Loucy (cell line): ENCODE measurements at regions not wholly inside any gene's neighbourhood (a gene's known extent, or its start where the extent isn't known, plus 50 kb on each side); places are given as distances from the start of the nearest gene placed in this dataset.

Experiments
- H2AFZ ChIP-seq: fragments of 200-600 bp; sonication (generic); 2 replicates; pipeline ENCODE4 v1.6.0; 2016; ENCODE audit warnings: antibody characterized with exemption, mild to moderate bottlenecking, low read length, moderate library complexity
- H3F3A ChIP-seq: fragments of 200-600 bp; 2 replicates; pipeline ENCODE4 v1.6.0; 2016; ENCODE audit warnings: antibody characterized with exemption, low read depth, mild to moderate bottlenecking
- H3K27me3 ChIP-seq: fragments of 200-600 bp; sonication (generic); 2 replicates; pipeline ENCODE4 v1.6.1; 2014; ENCODE audit warnings: low read length, mild to moderate bottlenecking; ENCODE audit not compliant: insufficient read depth, poor library complexity, severe bottlenecking
- H3K36me3 ChIP-seq: fragments of 200-600 bp; sonication (generic); 2 replicates; pipeline ENCODE4 v1.6.1; 2016; ENCODE audit warnings: low read length; ENCODE audit not compliant: insufficient read depth
- H3K4me1 ChIP-seq: fragments of 200-600 bp; sonication (generic); 2 replicates; pipeline ENCODE4 v1.5.1; 2014; ENCODE audit warnings: low read length, mild to moderate bottlenecking; ENCODE audit not compliant: insufficient read depth, poor library complexity, severe bottlenecking
- H3K4me2 ChIP-seq: fragments of 200-600 bp; sonication (generic); 2 replicates; pipeline ENCODE4 v1.6.0; 2014; ENCODE audit warnings: antibody characterized with exemption, low read length, low read depth, mild to moderate bottlenecking; ENCODE audit not compliant: poor library complexity, severe bottlenecking
- H3K4me3 ChIP-seq: fragments of 200-600 bp; sonication (generic); 2 replicates; pipeline ENCODE4 v1.5.1; 2014; ENCODE audit warnings: low read length, mild to moderate bottlenecking, mixed read lengths; ENCODE audit not compliant: poor library complexity, severe bottlenecking
- H3K79me2 ChIP-seq: fragments of 200-600 bp; sonication (generic); 2 replicates; pipeline ENCODE4 v1.6.1; 2014; ENCODE audit warnings: low read length; ENCODE audit not compliant: insufficient read depth
- H3K9ac ChIP-seq: fragments of 200-600 bp; sonication (generic); 2 replicates; pipeline ENCODE4 v1.6.0; 2014; ENCODE audit warnings: mild to moderate bottlenecking, low read depth, low read length, moderate library complexity; ENCODE audit not compliant: poor library complexity, severe bottlenecking
- H3K9me2 ChIP-seq: fragments of 200-600 bp; sonication (generic); replicated peaks from 2 replicates; pipeline ENCODE4 v1.6.1; 2016; ENCODE audit warnings: low read depth, low read length, mixed read lengths
- H3K9me3 ChIP-seq: fragments of 200-600 bp; sonication (generic); 2 replicates; pipeline ENCODE4 v1.6.1; 2014; ENCODE audit warnings: mild to moderate bottlenecking, antibody characterized with exemption, low read length, low read depth; ENCODE audit not compliant: insufficient read depth
- H4K20me1 ChIP-seq: fragments of 200-600 bp; sonication (generic); 2 replicates; pipeline ENCODE4 v1.6.0; 2014; ENCODE audit warnings: antibody characterized with exemption, low read length, mild to moderate bottlenecking; ENCODE audit not compliant: insufficient read depth, poor library complexity, severe bottlenecking
- CTCF ChIP-seq: fragments of 200-600 bp; sonication (generic); conservative IDR thresholded peaks from 2 replicates; pipeline ENCODE4 v1.5.1; 2014; ENCODE audit warnings: mild to moderate bottlenecking, antibody characterized with exemption, low read length
- EZH2phosphoT487 ChIP-seq: fragments of 200-600 bp; IDR thresholded peaks from 2 replicates; pipeline ENCODE4 v1.6.1; 2018; ENCODE audit warnings: antibody characterized with exemption, mild to moderate bottlenecking, moderate library complexity, borderline replicate concordance

- H3K27me3 ChIP-seq = no peaks in the 10 kb centered on the region
- TF ChIP-seq EZH2phosphoT487 (no peak), CTCF (no peak)
- no peaks in the 10 kb centered on the region for H3K9me2 ChIP-seq
- no peaks in the 10 kb centered on the region for H3F3A ChIP-seq
- H2AFZ ChIP-seq = no peak overlapping the region
- no peak overlapping the region for H3K4me3 ChIP-seq
- H3K79me2 ChIP-seq = no peaks in the 10 kb centered on the region
- no peaks in the 10 kb centered on the region for H4K20me1 ChIP-seq
- no peak overlapping the region for H3K9ac ChIP-seq
- H3K9me3 ChIP-seq = no peaks in the 10 kb centered on the region
- no peaks in the 10 kb centered on the region for H3K36me3 ChIP-seq
- H3K4me2 ChIP-seq = no peak overlapping the region
- no peaks in the 10 kb centered on the region for H3K4me1 ChIP-seq
Measured at GRCh38 chr2:66673286-66673685, 238.4 kb downstream of the MEIS1 start.

- no peaks in the 10 kb centered on the region for H3K9me2 ChIP-seq
- H4K20me1 ChIP-seq = no peaks in the 10 kb centered on the region
- H3K4me2 ChIP-seq = no peak overlapping the region
- no peaks in the 10 kb centered on the region for H3F3A ChIP-seq
- H3K4me3 ChIP-seq = no peak overlapping the region
- no peak overlapping the region for H2AFZ ChIP-seq
- no peaks in the 10 kb centered on the region for H3K27me3 ChIP-seq
- H3K4me1 ChIP-seq = no peaks in the 10 kb centered on the region
- H3K9me3 ChIP-seq = no peaks in the 10 kb centered on the region
- no peaks in the 10 kb centered on the region for H3K79me2 ChIP-seq
- H3K9ac ChIP-seq = no peak overlapping the region
- TF ChIP-seq EZH2phosphoT487 (no peak), CTCF (no peak)
- no peaks in the 10 kb centered on the region for H3K36me3 ChIP-seq
Measured at GRCh38 chr2:66674087-66674486, 239.2 kb downstream of the MEIS1 start.

GRCh38 chr2:66675591-66675990 lies 240.7 kb downstream of the MEIS1 start:
- no peak for TF ChIP-seq EZH2phosphoT487
- TF ChIP-seq CTCF = no peak
- Histone ChIP-seq H3K9me3 (no peaks in the 10 kb centered on the region), H3K36me3 (no peaks in the 10 kb centered on the region), H3K79me2 (no peaks in the 10 kb centered on the region), H3F3A (no peaks in the 10 kb centered on the region), H3K4me1 (no peaks in the 10 kb centered on the region), H3K4me3 (no peak overlapping the region), H3K4me2 (no peak overlapping the region), H3K9ac (no peak overlapping the region), H4K20me1 (no peaks in the 10 kb centered on the region), H3K27me3 (no peaks in the 10 kb centered on the region), H3K9me2 (no peaks in the 10 kb centered on the region), H2AFZ (no peak overlapping the region)
